HepG2 (cell line): ENCODE measurements at regions not wholly inside any gene's neighbourhood (a gene's known extent, or its start where the extent isn't known, plus 50 kb on each side); places are given as distances from the start of the nearest gene placed in this dataset.

ENCODE experiments used
- ATAC-seq: fragments of 200-7000 bp; cut with Tn5 transposase; 3 replicates; pipeline ENCODE4 v1.9.1; 2020; ENCODE audit warnings: mild to moderate bottlenecking, moderate library complexity
- BruUV-seq: library from RNA; stranded (reverse); fragments of 400-500 nt; replicated peaks from 2 replicates; lab custom pipeline; 2021; lab: Mats Ljungman, UMichigan
- CTCF ChIA-PET: fragments of 300-600 bp; formaldehyde crosslinking; extraction: SDS; loops from one replicate; lab custom pipeline; 2021; ENCODE audit warnings: low total read pairs, inconsistent platforms, low intra/inter-chr PET ratio; lab: Yijun Ruan, JAX
- POLR2A ChIA-PET: fragments of 350-600 bp; sonication (Branson Sonifier 250); formaldehyde crosslinking; loops from one replicate; lab custom pipeline; 2020; ENCODE audit warnings: antibody characterized with exemption, inconsistent platforms; lab: Yijun Ruan, JAX
- DNase-seq: peaks from one replicate; pipeline ENCODE4 v3.0.0-alpha.2; 2015; ENCODE audit warnings: low spot score
- FAIRE-seq: peaks from 3 replicates; lab custom pipeline; 2011; peaks lifted over from hg19 to GRCh38; lab: Jason Lieb, UNC
- H2AFZ ChIP-seq: one replicate; pipeline ENCODE4 v1.6.1; 2011; ENCODE audit warnings: low read length, inconsistent platforms
- H3K27ac ChIP-seq: fragments of 300-600 bp; 3 replicates; pipeline ENCODE4 v1.8.0; 2011; ENCODE audit warnings: mixed run types, mild to moderate bottlenecking, mixed read lengths, low read length, inconsistent platforms; ENCODE audit not compliant: insufficient read depth; ENCODE audit errors: extremely low read length
- H3K27me3 ChIP-seq, 2 experiments: fragments of 200-600 bp in 1 of 2; 2 replicates in 1 of 2; 3 replicates in 1 of 2; pipeline versions ENCODE4 v1.6.0 to v1.8.0; 2011; ENCODE audit warnings: low read length in 2 of 2, mild to moderate bottlenecking in 2 of 2, moderate library complexity in 2 of 2, inconsistent platforms in 1 of 2; ENCODE audit not compliant: insufficient read depth in 2 of 2, control insufficient read depth in 1 of 2
- H3K36me3 ChIP-seq, 2 experiments: fragments of 200-600 bp in 1 of 2; replicated peaks in 1 of 2; 2 replicates in 1 of 2; 3 replicates in 1 of 2; pipeline versions ENCODE4 v1.5.1 to v1.8.0; 2011; ENCODE audit warnings: low read length in 2 of 2, inconsistent platforms in 1 of 2; ENCODE audit not compliant: insufficient read depth in 2 of 2, control insufficient read depth in 1 of 2
- H3K4me1 ChIP-seq: 2 replicates; pipeline ENCODE4 v1.5.1; 2012; ENCODE audit warnings: low read length, inconsistent platforms; ENCODE audit not compliant: insufficient read depth
- H3K4me2 ChIP-seq: 2 replicates; pipeline ENCODE4 v1.6.0; 2011; ENCODE audit warnings: low read depth, low read length, inconsistent platforms
- H3K4me3 ChIP-seq, 3 experiments: fragments of 200-600 bp in 1 of 3; sonication (generic), shearing (Covaris generic) in 1 of 3; replicated peaks in 1 of 3; 2 replicates each; pipeline ENCODE4 v1.5.1; 2011 to 2016; ENCODE audit warnings: low read length in 3 of 3, inconsistent platforms in 2 of 3, low read depth in 2 of 3, mild to moderate bottlenecking in 2 of 3, control low read depth in 1 of 3, mixed read lengths in 1 of 3; ENCODE audit not compliant: insufficient read depth in 1 of 3
- H3K79me2 ChIP-seq: one replicate; pipeline ENCODE4 v1.6.1; 2011; ENCODE audit warnings: low read length, inconsistent platforms; ENCODE audit not compliant: insufficient read depth
- H3K9ac ChIP-seq: 2 replicates; pipeline ENCODE4 v1.6.0; 2011; ENCODE audit warnings: mild to moderate bottlenecking, low read depth, low read length, inconsistent platforms; ENCODE audit not compliant: insufficient read depth
- H3K9me3 ChIP-seq: 2 replicates; pipeline ENCODE4 v1.5.1; 2012; ENCODE audit warnings: mild to moderate bottlenecking, low read length
- H4K20me1 ChIP-seq: 2 replicates; pipeline ENCODE4 v1.6.0; 2011; ENCODE audit warnings: inconsistent platforms, mild to moderate bottlenecking, low read length, moderate library complexity; ENCODE audit not compliant: insufficient read depth
- BCL6 ChIP-seq: IDR thresholded peaks from 2 replicates; pipeline ENCODE4 v1.6.1; 2016; ENCODE audit warnings: missing genetic modification reagents, missing compliant biosample characterization
- DMAP1 ChIP-seq: IDR thresholded peaks from 2 replicates; pipeline ENCODE4 v1.6.1; 2016
- ESRRA ChIP-seq: sonication (generic); formaldehyde crosslinking; IDR thresholded peaks from 2 replicates; pipeline ENCODE4 v1.5.1; 2020; ENCODE audit warnings: mild to moderate bottlenecking, low read depth, missing genetic modification reagents
- NFE2 ChIP-seq: sonication (generic); formaldehyde crosslinking; IDR thresholded peaks from 2 replicates; pipeline ENCODE4 v1.4.0; 2020; ENCODE audit warnings: missing genetic modification reagents
- NFIC ChIP-seq: IDR thresholded peaks from 2 replicates; pipeline ENCODE4 v1.6.1; 2012; ENCODE audit warnings: mild to moderate bottlenecking, low read length, inconsistent platforms
- NR2F6 ChIP-seq, 2 experiments: IDR thresholded peaks; 2 replicates each; pipeline ENCODE4 v1.6.1; 2016; ENCODE audit warnings: antibody characterized with exemption in 1 of 2, mild to moderate bottlenecking in 1 of 2
- PHB2 ChIP-seq: fragments of 450-650 bp; IDR thresholded peaks from 2 replicates; pipeline ENCODE4 v1.6.1; 2018; ENCODE audit not compliant: partially characterized antibody
- POLR2G ChIP-seq: fragments of 200-400 bp; formaldehyde crosslinking; IDR thresholded peaks from 2 replicates; pipeline ENCODE4 v1.6.1; 2018; ENCODE audit warnings: mild to moderate bottlenecking, low read depth, low read length, moderate library complexity
- SATB2 ChIP-seq: sonication (generic); formaldehyde crosslinking; IDR thresholded peaks from 2 replicates; pipeline ENCODE4 v1.5.0; 2020; ENCODE audit warnings: missing genetic modification reagents
- SMC3 ChIP-seq: IDR thresholded peaks from 2 replicates; pipeline ENCODE4 v1.6.1; 2011; ENCODE audit warnings: low read length, improper control_type of control experiment
- TCF7L2 ChIP-seq: IDR thresholded peaks from 2 replicates; pipeline ENCODE4 v1.6.1; 2011; ENCODE audit warnings: mild to moderate bottlenecking, low read depth, low read length, moderate library complexity
- ZKSCAN5 ChIP-seq: sonication (generic); formaldehyde crosslinking; IDR thresholded peaks from 2 replicates; pipeline ENCODE4 v1.5.1; 2020; ENCODE audit warnings: mild to moderate bottlenecking, missing genetic modification reagents
- ZNF383 ChIP-seq: sonication (generic); formaldehyde crosslinking; IDR thresholded peaks from 2 replicates; pipeline ENCODE4 v1.4.0; 2020; ENCODE audit warnings: missing genetic modification reagents, mild to moderate bottlenecking, borderline replicate concordance
- ZNF446 ChIP-seq: sonication (generic); formaldehyde crosslinking; IDR thresholded peaks from 2 replicates; pipeline ENCODE4 v1.5.0; 2020; ENCODE audit warnings: mild to moderate bottlenecking, missing genetic modification reagents
- ZNF614 ChIP-seq: IDR thresholded peaks from 2 replicates; pipeline ENCODE4 v1.6.1; 2018; ENCODE audit warnings: missing biosample characterization, missing genetic modification reagents, inconsistent platforms, borderline replicate concordance
- ZNF83 ChIP-seq: sonication (generic); formaldehyde crosslinking; IDR thresholded peaks from 2 replicates; pipeline ENCODE4 v1.4.0; 2020; ENCODE audit warnings: missing genetic modification reagents, mild to moderate bottlenecking, borderline replicate concordance
- WGBS: methylation state at CpG from one replicate; pipeline ENCODE4 v1.1.6; 2017; ENCODE audit warnings: low lambda C conversion rate; 5-methylcytosine and 5-hydroxymethylcytosine counted together
- in situ Hi-C: cut with HindIII; loops from 2 replicates; pipeline ENCODE4 v1.10.0; 2017; ENCODE audit warnings: low pct_unique_long_range_greater_than_20kb; ENCODE audit not compliant: extremely low pct_ligation_motif_present
- intact Hi-C: fragments of 100-400 bp; cut with micrococcal nuclease; formaldehyde crosslinking; loops from one replicate; pipeline ENCODE4 v1.10.0; 2022; ENCODE audit not compliant: unreplicated experiment
- TF ChIP-seq, protein P1 (sequence below): sonication (generic); formaldehyde crosslinking; IDR thresholded peaks from 2 replicates; pipeline ENCODE4 v1.4.0; 2020; ENCODE audit warnings: mild to moderate bottlenecking, missing genetic modification reagents
- TF ChIP-seq, protein P2 (sequence below): sonication (generic); formaldehyde crosslinking; IDR thresholded peaks from 2 replicates; pipeline ENCODE4 v1.4.0; 2020; ENCODE audit warnings: missing genetic modification reagents

DNA sequence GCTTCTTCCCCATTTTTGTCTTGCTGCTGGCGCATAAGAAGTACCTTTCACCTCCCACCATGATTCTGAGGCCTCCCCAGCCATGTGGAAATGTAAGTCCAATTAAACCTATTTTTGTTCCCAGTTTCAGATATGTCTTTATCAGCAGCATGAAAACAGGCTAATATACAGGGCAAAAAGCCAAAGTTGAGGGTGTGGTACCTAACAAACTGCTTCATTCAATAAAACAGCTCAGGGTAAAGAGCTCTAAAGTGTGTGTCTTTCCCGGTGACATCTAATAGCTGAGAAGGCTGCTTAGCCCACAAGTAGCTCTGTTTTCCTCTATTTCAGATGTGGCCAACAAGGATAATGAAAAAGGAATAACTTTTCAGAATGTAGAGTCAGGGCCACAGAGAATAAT, 76.7 kb upstream of the SLC8A3 start:
- no peak overlapping the region for H3K9ac ChIP-seq
- no peak overlapping the region for H3K4me3 ChIP-seq
- ATAC-seq = no peak
- intact Hi-C loops = no loop called here
- ChIA-PET CTCF (no interaction called here), POLR2A (no interaction called here)
- no peak for FAIRE-seq
- TF ChIP-seq ZNF614 (no peak), PHB2 (no peak), ZNF383 (CRISPR knock-in tag) (no peak), NFE2 (CRISPR knock-in tag) (no peak), SATB2 (CRISPR knock-in tag) (no peak), ZNF83 (CRISPR knock-in tag) (no peak), ZNF446 (CRISPR knock-in tag) (no peak), ESRRA (no peak), NFIC (no peak)
- TF ChIP-seq, protein P1, sequence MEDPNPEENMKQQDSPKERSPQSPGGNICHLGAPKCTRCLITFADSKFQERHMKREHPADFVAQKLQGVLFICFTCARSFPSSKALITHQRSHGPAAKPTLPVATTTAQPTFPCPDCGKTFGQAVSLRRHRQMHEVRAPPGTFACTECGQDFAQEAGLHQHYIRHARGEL = no peak
- no peaks in the 10 kb centered on the region for H3K9me3 ChIP-seq
- no peaks in the 10 kb centered on the region for H3K4me1 ChIP-seq
- no peak overlapping the region for H3K4me2 ChIP-seq
- WGBS = 61% methylated on average over 2 of the region's 2 CpGs
- no peaks in the 10 kb centered on the region for H4K20me1 ChIP-seq
- no peaks in the 10 kb centered on the region for H3K27me3 ChIP-seq
- in situ Hi-C loops = no loop called here
- H2AFZ ChIP-seq = no peak overlapping the region
- no peak overlapping the region for H3K27ac ChIP-seq
- no peaks in the 10 kb centered on the region for H3K79me2 ChIP-seq
- no peak for DNase-seq
- no TSS peak for BruUV-seq
- no peaks in the 10 kb centered on the region for H3K36me3 ChIP-seq

DNA sequence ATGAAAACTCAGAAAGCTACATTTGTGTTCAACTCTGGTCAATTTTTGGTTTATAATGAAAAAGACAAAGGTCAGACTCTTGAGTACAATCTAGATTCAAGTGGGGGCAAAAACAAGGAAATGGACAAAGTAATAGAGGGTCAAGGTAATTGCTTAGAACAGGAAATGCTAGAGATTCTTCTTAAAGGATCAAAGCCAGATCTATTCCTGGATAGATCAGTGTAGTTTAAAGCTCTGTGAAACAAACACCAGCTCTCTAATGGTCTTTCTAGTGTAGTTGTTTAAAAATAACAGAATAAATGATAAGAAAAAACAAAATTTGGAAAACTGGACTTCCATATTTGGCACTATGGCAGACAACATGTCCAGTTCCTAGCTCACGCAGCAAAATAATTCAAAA, 70.7 kb upstream of the SLC8A3 start:
- ATAC-seq = no peak
- DNase-seq = no peak
- H3K4me3 ChIP-seq = no peak overlapping the region
- peaks cover 6% of the 10 kb centered on the region for H3K4me1 ChIP-seq
- H3K4me2 ChIP-seq = no peak overlapping the region
- no peaks in the 10 kb centered on the region for H3K36me3 ChIP-seq
- BruUV-seq = no TSS peak
- ChIA-PET CTCF (no interaction called here), POLR2A (no interaction called here)
- intact Hi-C loops = loop anchor here (5.0 kb wide), 1 partner anchor 212 kb away; no protein-coding TSS in a partner anchor
- no peaks in the 10 kb centered on the region for H3K79me2 ChIP-seq
- H4K20me1 ChIP-seq = no peaks in the 10 kb centered on the region
- no peak for FAIRE-seq
- in situ Hi-C loops = no loop called here
- H3K9me3 ChIP-seq = no peaks in the 10 kb centered on the region
- H2AFZ ChIP-seq = no peak overlapping the region
- no peak overlapping the region for H3K9ac ChIP-seq
- WGBS = 93% methylated on average over 1 of the region's 1 CpG
- H3K27me3 ChIP-seq = no peaks in the 10 kb centered on the region; a peak in 1 of 5 replicates
- H3K27ac ChIP-seq = no peak overlapping the region
- TF ChIP-seq NR2F6 (IDR thresholded peaks at IDR 0.05) (0 out of 2 replicates have a peak, but pooled peaks have one; percentile 17), NR2F6 (CRISPR knock-in tag; IDR thresholded peaks at IDR 0.05) (no peak), BCL6 (peak; percentile 64), POLR2G (no peak), DMAP1 (CRISPR knock-in tag) (no peak), TCF7L2 (no peak), ZKSCAN5 (no peak), SMC3 (no peak)
- TF ChIP-seq, protein P2, sequence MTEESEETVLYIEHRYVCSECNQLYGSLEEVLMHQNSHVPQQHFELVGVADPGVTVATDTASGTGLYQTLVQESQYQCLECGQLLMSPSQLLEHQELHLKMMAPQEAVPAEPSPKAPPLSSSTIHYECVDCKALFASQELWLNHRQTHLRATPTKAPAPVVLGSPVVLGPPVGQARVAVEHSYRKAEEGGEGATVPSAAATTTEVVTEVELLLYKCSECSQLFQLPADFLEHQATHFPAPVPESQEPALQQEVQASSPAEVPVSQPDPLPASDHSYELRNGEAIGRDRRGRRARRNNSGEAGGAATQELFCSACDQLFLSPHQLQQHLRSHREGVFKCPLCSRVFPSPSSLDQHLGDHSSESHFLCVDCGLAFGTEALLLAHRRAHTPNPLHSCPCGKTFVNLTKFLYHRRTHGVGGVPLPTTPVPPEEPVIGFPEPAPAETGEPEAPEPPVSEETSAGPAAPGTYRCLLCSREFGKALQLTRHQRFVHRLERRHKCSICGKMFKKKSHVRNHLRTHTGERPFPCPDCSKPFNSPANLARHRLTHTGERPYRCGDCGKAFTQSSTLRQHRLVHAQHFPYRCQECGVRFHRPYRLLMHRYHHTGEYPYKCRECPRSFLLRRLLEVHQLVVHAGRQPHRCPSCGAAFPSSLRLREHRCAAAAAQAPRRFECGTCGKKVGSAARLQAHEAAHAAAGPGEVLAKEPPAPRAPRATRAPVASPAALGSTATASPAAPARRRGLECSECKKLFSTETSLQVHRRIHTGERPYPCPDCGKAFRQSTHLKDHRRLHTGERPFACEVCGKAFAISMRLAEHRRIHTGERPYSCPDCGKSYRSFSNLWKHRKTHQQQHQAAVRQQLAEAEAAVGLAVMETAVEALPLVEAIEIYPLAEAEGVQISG (CRISPR knock-in tag) = no peak
